Amniotic stem cell (primary cell): ENCODE measurements at regions not wholly inside any gene's neighbourhood (a gene's known extent, or its start where the extent isn't known, plus 50 kb on each side); places are given as distances from the start of the nearest gene placed in this dataset.
A peak's percentile ranks its signal among the peaks of the same experiment; 100 is the strongest.
"Not testable (repeated sequence)": the region's sequence is repeated elsewhere in the genome, so short reads cannot be mapped to it uniquely, and the experiment has no call there.

Source experiments
- DNase-seq: peaks from one replicate; lab custom pipeline; 2025; lab: John Stamatoyannopoulos, UW

- no peak for DNase-seq
These were observed 1061.2 kb downstream of the DIPK2A start for GRCh38 chr3:145032791-145033190.

GRCh38 chr3:145035682-145036081 is 1064.1 kb downstream of the DIPK2A start:
- no peak for DNase-seq

- not testable (repeated sequence) for DNase-seq
These were observed 1082.4 kb downstream of the DIPK2A start for GRCh38 chr3:145054055-145054454.

GRCh38 chr3:145055375-145056076 is 1083.9 kb downstream of the DIPK2A start:
- DNase-seq, result no peak

GRCh38 chr3:145058483-145058882 is 1086.9 kb downstream of the DIPK2A start:
- no peak for DNase-seq

GRCh38 chr3:145063616-145064015 is 1092.0 kb downstream of the DIPK2A start:
- DNase-seq, result no peak

GRCh38 chr3:145070795-145071194 is 1090.2 kb downstream of the PLOD2 start:
- DNase-seq, result no peak

- DNase-seq, result no peak
These were observed 1081.5 kb downstream of the PLOD2 start for GRCh38 chr3:145079436-145079835.

GRCh38 chr3:145087038-145087437 is 1073.9 kb downstream of the PLOD2 start:
- DNase-seq, result no peak

- no peak for DNase-seq
These were observed 1072.1 kb downstream of the PLOD2 start for GRCh38 chr3:145088917-145089316.

GRCh38 chr3:145089337-145089736 is 1071.6 kb downstream of the PLOD2 start:
- DNase-seq, result no peak

GRCh38 chr3:145094355-145094941 is 1066.5 kb downstream of the PLOD2 start:
- DNase-seq, result peak; percentile 61

- not testable (repeated sequence) for DNase-seq
These were observed 1049.8 kb downstream of the PLOD2 start for GRCh38 chr3:145111141-145111540.

- no peak for DNase-seq
These were observed 1044.2 kb downstream of the PLOD2 start for GRCh38 chr3:145116769-145117168.

GRCh38 chr3:145118303-145118702 is 1042.7 kb downstream of the PLOD2 start:
- no peak for DNase-seq

GRCh38 chr3:145124900-145125678 is 1035.9 kb downstream of the PLOD2 start:
- DNase-seq, result no peak

- no peak for DNase-seq
These were observed 1027.7 kb downstream of the PLOD2 start for GRCh38 chr3:145133281-145133680.

GRCh38 chr3:145134738-145135137 is 1026.2 kb downstream of the PLOD2 start:
- DNase-seq, result no peak

GRCh38 chr3:145144361-145144760 is 1016.6 kb downstream of the PLOD2 start:
- no peak for DNase-seq

- no peak for DNase-seq
These were observed 1015.5 kb downstream of the PLOD2 start for GRCh38 chr3:145145461-145145860.

GRCh38 chr3:145159640-145160039 is 1001.3 kb downstream of the PLOD2 start:
- DNase-seq, result no peak

GRCh38 chr3:145170121-145170520 is 990.9 kb downstream of the PLOD2 start:
- no peak for DNase-seq

- DNase-seq, result no peak
These were observed 985.4 kb downstream of the PLOD2 start for GRCh38 chr3:145175626-145176025.
